RWPE2 (cell line): ENCODE measurements at regions not wholly inside any gene's neighbourhood (a gene's known extent, or its start where the extent isn't known, plus 50 kb on each side); places are given as distances from the start of the nearest gene placed in this dataset.

Experiments used
- ATAC-seq: fragments of 200-7000 bp; cut with Tn5 transposase; 3 replicates; pipeline ENCODE4 v1.9.1; 2021; ENCODE audit warnings: low read depth
- DNase-seq: peaks from one replicate; pipeline ENCODE4 v3.0.0-alpha.2; 2020; ENCODE audit warnings: low spot score
- H3K27ac ChIP-seq: fragments of 450-650 bp; 2 replicates; pipeline ENCODE4 v1.5.1; 2017; ENCODE audit warnings: mild to moderate bottlenecking; ENCODE audit not compliant: poor library complexity, severe bottlenecking
- H3K27me3 ChIP-seq: fragments of 250-450 bp; sonication (Bioruptor Pico); 2 replicates; pipeline ENCODE4 v1.5.1; 2021; ENCODE audit warnings: mild to moderate bottlenecking, moderate library complexity; ENCODE audit not compliant: insufficient read depth, poor library complexity, severe bottlenecking
- H3K36me3 ChIP-seq: fragments of 250-450 bp; sonication (Bioruptor Pico); 2 replicates; pipeline ENCODE4 v1.5.1; 2020; ENCODE audit warnings: low read depth, mild to moderate bottlenecking, moderate library complexity
- H3K4me1 ChIP-seq: fragments of 250-450 bp; sonication (Bioruptor Pico); 2 replicates; pipeline ENCODE4 v1.5.1; 2021; ENCODE audit warnings: mild to moderate bottlenecking, moderate library complexity; ENCODE audit not compliant: insufficient read depth, poor library complexity, severe bottlenecking
- H3K4me3 ChIP-seq: fragments of 250-450 bp; sonication (Bioruptor Pico); 2 replicates; pipeline ENCODE4 v1.5.1; 2021; ENCODE audit warnings: mild to moderate bottlenecking, moderate library complexity; ENCODE audit not compliant: severe bottlenecking
- H3K9me3 ChIP-seq: fragments of 250-450 bp; sonication (Bioruptor Pico); 2 replicates; pipeline ENCODE4 v1.5.1; 2021; ENCODE audit warnings: mild to moderate bottlenecking, moderate library complexity; ENCODE audit not compliant: severe bottlenecking
- TF ChIP-seq, protein P1 (sequence below): fragments of 450-650 bp; IDR thresholded peaks from one replicate; pipeline ENCODE4 v1.5.1; 2017; ENCODE audit warnings: mild to moderate bottlenecking, moderate library complexity; ENCODE audit not compliant: poor library complexity, severe bottlenecking

DNA sequence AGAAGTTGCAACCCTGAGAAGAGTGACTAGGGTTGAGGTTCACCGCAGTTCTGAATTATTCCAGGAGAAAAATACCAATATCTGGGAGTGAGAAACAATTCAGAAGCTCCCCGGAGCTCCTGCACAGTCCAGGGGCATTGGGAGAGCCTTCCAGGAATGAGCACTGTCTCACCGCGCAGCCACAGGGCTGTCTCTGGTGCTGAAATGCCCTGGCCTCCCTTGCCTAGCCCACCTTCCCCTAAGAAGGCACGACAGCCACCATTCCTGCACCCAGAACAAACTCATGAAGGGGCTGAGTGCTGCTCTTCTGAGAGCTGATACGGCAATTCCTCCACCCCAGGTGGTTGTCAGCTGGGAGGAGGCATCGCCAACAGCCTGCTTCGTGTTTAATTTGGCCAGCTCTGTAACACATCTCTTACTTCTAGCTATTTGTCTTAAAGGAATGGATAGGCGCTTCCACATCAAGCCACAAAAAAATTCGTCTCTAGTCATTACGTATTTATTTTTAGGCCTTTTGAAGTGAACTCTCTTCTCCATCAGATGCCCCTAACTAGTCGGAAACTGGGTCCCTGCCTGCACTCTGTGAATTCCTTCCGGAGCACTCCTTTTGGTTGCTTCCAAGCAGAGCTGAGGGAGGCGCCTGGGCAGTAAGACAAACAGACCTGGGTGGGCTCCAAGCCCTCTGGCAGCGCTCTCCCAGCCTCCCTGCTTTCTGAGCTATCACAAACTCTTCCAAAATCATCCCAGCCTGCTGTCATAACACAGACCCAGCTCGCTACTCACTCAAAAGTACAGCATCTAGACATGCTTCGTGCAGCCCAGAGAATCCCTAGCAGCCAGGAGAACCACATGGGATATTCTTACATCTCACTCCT, 120.5 kb upstream of the CCDC68 start:
- H3K36me3 ChIP-seq, result no peaks in the 10 kb centered on the region
- no peaks in the 10 kb centered on the region for H3K27me3 ChIP-seq
- H3K4me3 ChIP-seq, result no peak overlapping the region
- TF ChIP-seq, protein P1, sequence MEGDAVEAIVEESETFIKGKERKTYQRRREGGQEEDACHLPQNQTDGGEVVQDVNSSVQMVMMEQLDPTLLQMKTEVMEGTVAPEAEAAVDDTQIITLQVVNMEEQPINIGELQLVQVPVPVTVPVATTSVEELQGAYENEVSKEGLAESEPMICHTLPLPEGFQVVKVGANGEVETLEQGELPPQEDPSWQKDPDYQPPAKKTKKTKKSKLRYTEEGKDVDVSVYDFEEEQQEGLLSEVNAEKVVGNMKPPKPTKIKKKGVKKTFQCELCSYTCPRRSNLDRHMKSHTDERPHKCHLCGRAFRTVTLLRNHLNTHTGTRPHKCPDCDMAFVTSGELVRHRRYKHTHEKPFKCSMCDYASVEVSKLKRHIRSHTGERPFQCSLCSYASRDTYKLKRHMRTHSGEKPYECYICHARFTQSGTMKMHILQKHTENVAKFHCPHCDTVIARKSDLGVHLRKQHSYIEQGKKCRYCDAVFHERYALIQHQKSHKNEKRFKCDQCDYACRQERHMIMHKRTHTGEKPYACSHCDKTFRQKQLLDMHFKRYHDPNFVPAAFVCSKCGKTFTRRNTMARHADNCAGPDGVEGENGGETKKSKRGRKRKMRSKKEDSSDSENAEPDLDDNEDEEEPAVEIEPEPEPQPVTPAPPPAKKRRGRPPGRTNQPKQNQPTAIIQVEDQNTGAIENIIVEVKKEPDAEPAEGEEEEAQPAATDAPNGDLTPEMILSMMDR, result no peak
- no peak; the same call in 2 of the 3 replicates for ATAC-seq
- no peaks in the 10 kb centered on the region for H3K4me1 ChIP-seq
- no peak overlapping the region for H3K27ac ChIP-seq
- H3K9me3 ChIP-seq, result no peaks in the 10 kb centered on the region
- no peak for DNase-seq

DNA sequence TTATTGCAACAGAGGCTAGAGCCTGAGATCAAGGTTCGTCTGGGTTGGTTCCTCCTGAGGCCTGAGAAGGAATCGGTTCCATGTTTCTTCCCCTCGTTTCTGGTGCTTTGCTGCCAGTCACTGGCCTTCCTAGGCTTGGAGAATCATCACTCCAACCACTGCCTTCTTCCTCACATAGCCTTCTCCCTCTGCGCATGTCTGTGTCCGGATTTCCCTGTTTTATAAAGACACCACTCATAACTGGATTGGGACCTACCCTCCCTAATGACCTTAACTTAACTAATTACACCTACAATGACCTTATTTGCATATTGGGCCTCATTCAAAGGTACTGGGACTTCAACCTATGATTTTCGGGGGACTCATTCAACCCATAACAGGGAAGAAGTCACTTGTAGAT, 119.8 kb upstream of the CCDC68 start:
- H3K9me3 ChIP-seq, result no peaks in the 10 kb centered on the region
- TF ChIP-seq, protein P1, result no peak
- DNase-seq, result no peak
- no peak overlapping the region for H3K27ac ChIP-seq
- H3K27me3 ChIP-seq, result no peaks in the 10 kb centered on the region
- no peak overlapping the region for H3K4me3 ChIP-seq
- no peaks in the 10 kb centered on the region for H3K4me1 ChIP-seq
- no peak for ATAC-seq
- H3K36me3 ChIP-seq, result no peaks in the 10 kb centered on the region

- H3K27me3 ChIP-seq, result no peaks in the 10 kb centered on the region
- no peaks in the 10 kb centered on the region for H3K9me3 ChIP-seq
- no peak overlapping the region for H3K4me3 ChIP-seq
- TF ChIP-seq, protein P1, result no peak
- DNase-seq, result no peak
- H3K27ac ChIP-seq, result no peak overlapping the region
- H3K36me3 ChIP-seq, result no peaks in the 10 kb centered on the region
- H3K4me1 ChIP-seq, result no peaks in the 10 kb centered on the region
- no peak for ATAC-seq
Measured at GRCh38 chr18:55078303-55078932, 119.2 kb upstream of the CCDC68 start.

- H3K9me3 ChIP-seq, result no peaks in the 10 kb centered on the region
- no peaks in the 10 kb centered on the region for H3K27me3 ChIP-seq
- H3K27ac ChIP-seq, result no peak overlapping the region
- DNase-seq (no peak), ATAC-seq (no peak)
- H3K36me3 ChIP-seq, result no peaks in the 10 kb centered on the region
- TF ChIP-seq, protein P1, result no peak
- H3K4me3 ChIP-seq, result no peak overlapping the region
- no peaks in the 10 kb centered on the region for H3K4me1 ChIP-seq
Measured at GRCh38 chr18:55076643-55077218, 117.5 kb upstream of the CCDC68 start.
